Lung (tissue), 11 donors: ENCODE measurements at regions not wholly inside any gene's neighbourhood (a gene's known extent, or its start where the extent isn't known, plus 50 kb on each side); places are given as distances from the start of the nearest gene placed in this dataset.

ENCODE experiments used
- ATAC-seq: fragments of 200-7000 bp; cut with Tn5 transposase; one replicate; pipeline ENCODE4 v1.9.1; 2020; ENCODE audit warnings: moderate number of reproducible peaks; ENCODE audit not compliant: insufficient read depth, low FRiP score
- DNase-seq, 3 donors: peaks; one replicate each; pipeline ENCODE4 v3.0.0-alpha.2; 2013 to 2017
- H3K27ac ChIP-seq, 2 donors: one replicate each; pipeline ENCODE4 v1.5.1; 2013; ENCODE audit warnings: mild to moderate bottlenecking in 2 of 2, moderate library complexity in 2 of 2, control low read depth in 1 of 2, inconsistent platforms in 1 of 2, low read depth in 1 of 2, low read length in 1 of 2
- H3K27me3 ChIP-seq, 3 donors: one replicate each; pipeline ENCODE4 v1.5.1; 2013; ENCODE audit warnings: low read length in 2 of 3; ENCODE audit not compliant: control insufficient read depth in 3 of 3, insufficient read depth in 3 of 3
- H3K36me3 ChIP-seq, 4 donors: one replicate each; pipeline ENCODE4 v1.5.1; 2013; ENCODE audit warnings: low read length in 4 of 4, mild to moderate bottlenecking in 1 of 4, moderate library complexity in 1 of 4; ENCODE audit not compliant: control insufficient read depth in 4 of 4, insufficient read depth in 4 of 4
- H3K4me1 ChIP-seq, 5 donors: one replicate each; pipeline ENCODE4 v1.5.1; 2013; ENCODE audit warnings: low read length in 5 of 5, mild to moderate bottlenecking in 2 of 5, moderate library complexity in 1 of 5; ENCODE audit not compliant: control insufficient read depth in 5 of 5, insufficient read depth in 5 of 5
- H3K4me3 ChIP-seq: one replicate; pipeline ENCODE4 v1.5.1; 2013; ENCODE audit warnings: mild to moderate bottlenecking, control low read depth, moderate library complexity
- H3K9ac ChIP-seq, 2 donors: one replicate each; pipeline ENCODE4 v1.5.1; 2013; ENCODE audit warnings: low read length in 2 of 2, control low read depth in 1 of 2; ENCODE audit not compliant: insufficient read depth in 1 of 2
- H3K9me3 ChIP-seq, 4 donors: one replicate each; pipeline ENCODE4 v1.5.1; 2013; ENCODE audit warnings: low read length in 3 of 4, mild to moderate bottlenecking in 1 of 4, moderate library complexity in 1 of 4; ENCODE audit not compliant: control insufficient read depth in 4 of 4, insufficient read depth in 3 of 4
- CTCF ChIP-seq: IDR thresholded peaks from 2 replicates; pipeline ENCODE4 v1.5.1; 2012; ENCODE audit warnings: mild to moderate bottlenecking; ENCODE audit errors: control extremely low read depth, extremely low read depth
- WGBS, 2 donors: extraction: QIAGEN DNeasy Blood & Tissue Kit; methylation state at CpG; one replicate each; pipeline ENCODE4 v1.1.7; 2013; 5-methylcytosine and 5-hydroxymethylcytosine counted together
- donor health status: control.
- donor health status: control.
- donor health status: Bipolar disorder and iron deficiency.
- donor health status: healthy.
- donor health status: DM: yes; HTN: yes; CAD: no.

GRCh38 chr3:6132684-6133432 lies 728.1 kb upstream of the GRM7 start:
- Histone ChIP-seq H3K4me3 (no peak overlapping the region), H3K9me3 (peaks cover 0 to 3% (median 0%) of the 10 kb centered on the region in 4 donors), H3K4me1 (no peaks in the 10 kb centered on the region), H3K27me3 (no peaks in the 10 kb centered on the region), H3K36me3 (no peaks in the 10 kb centered on the region), H3K9ac (no peak overlapping the region), H3K27ac (no peak overlapping the region)
- TF ChIP-seq CTCF: no peak
- no peak for ATAC-seq
- DNase-seq: no peak
- 84 to 92% methylated on average over 8 of the region's 8 CpGs for WGBS, 2 donors

GRCh38 chr3:6142707-6143106 lies 718.2 kb upstream of the GRM7 start:
- ATAC-seq: no peak
- H3K27ac ChIP-seq: no peak overlapping the region

GRCh38 chr3:6147883-6148282 lies 713.0 kb upstream of the GRM7 start:
- no peak overlapping the region for H3K9ac ChIP-seq
- DNase-seq (no peak), ATAC-seq (no peak)
- no peak for TF ChIP-seq CTCF
- no peak overlapping the region for H3K4me3 ChIP-seq
- H3K27me3 ChIP-seq: no peaks in the 10 kb centered on the region
- no peak overlapping the region for H3K27ac ChIP-seq
- H3K4me1 ChIP-seq: no peaks in the 10 kb centered on the region
- WGBS, 2 donors: 89 to 93% methylated on average over 6 of the region's 6 CpGs
- peaks cover 0 to 3% (median 0%) of the 10 kb centered on the region in 4 donors for H3K9me3 ChIP-seq
- H3K36me3 ChIP-seq: no peaks in the 10 kb centered on the region

More at GRCh38 chr3:6142707-6143106, 718.2 kb upstream of the GRM7 start:
- Histone ChIP-seq H3K36me3 (no peaks in the 10 kb centered on the region), H3K9ac (no peak overlapping the region), H3K4me3 (no peak overlapping the region), H3K9me3 (peaks cover 0 to 5% (median 0%) of the 10 kb centered on the region in 4 donors), H3K27me3 (no peaks in the 10 kb centered on the region), H3K4me1 (no peaks in the 10 kb centered on the region)
- WGBS, 2 donors: 71 to 86% methylated on average over 3 of the region's 3 CpGs
- no peak for TF ChIP-seq CTCF
- no peak for DNase-seq
